Dedifferentiated amniotic fluid mesenchymal stem cell (primary cell): ENCODE measurements at regions not wholly inside any gene's neighbourhood (a gene's known extent, or its start where the extent isn't known, plus 50 kb on each side); places are given as distances from the start of the nearest gene placed in this dataset.
"Not testable (repeated sequence)": the region's sequence is repeated elsewhere in the genome, so short reads cannot be mapped to it uniquely, and the experiment has no call there.

Experiments
- DNase-seq: peaks from one replicate; pipeline ENCODE4 v3.0.0-alpha.2; 2016; ENCODE audit errors: extremely low spot score

GRCh38 chr16:65769055-65769465, 597.4 kb upstream of the CDH5 start:
- DNase-seq: no peak

- DNase-seq: no peak
Measured at GRCh38 chr16:65767125-65767524, 599.4 kb upstream of the CDH5 start.

- no peak for DNase-seq
Measured at GRCh38 chr16:65763640-65764305, 602.7 kb upstream of the CDH5 start.

- DNase-seq: no peak
Measured at GRCh38 chr16:65760874-65761273, 605.6 kb upstream of the CDH5 start.

- no peak for DNase-seq
Measured at GRCh38 chr16:65758620-65759019, 607.9 kb upstream of the CDH5 start.

GRCh38 chr16:65757064-65757463, 609.4 kb upstream of the CDH5 start:
- no peak for DNase-seq

GRCh38 chr16:65756163-65756562, 610.3 kb upstream of the CDH5 start:
- DNase-seq: no peak

GRCh38 chr16:65754820-65755691, 611.4 kb upstream of the CDH5 start:
- DNase-seq: peak; percentile 60

GRCh38 chr16:65752522-65752844, 614.0 kb upstream of the CDH5 start:
- DNase-seq: no peak

GRCh38 chr16:65751622-65752521, 614.6 kb upstream of the CDH5 start:
- DNase-seq: no peak

GRCh38 chr16:65749506-65749905, 617.0 kb upstream of the CDH5 start:
- no peak for DNase-seq

- no peak for DNase-seq
Measured at GRCh38 chr16:65746941-65747340, 619.5 kb upstream of the CDH5 start.

- DNase-seq: no peak
Measured at GRCh38 chr16:65745201-65745708, 621.2 kb upstream of the CDH5 start.

- DNase-seq: no peak
Measured at GRCh38 chr16:65744401-65744800, 622.1 kb upstream of the CDH5 start.

- no peak for DNase-seq
Measured at GRCh38 chr16:65743558-65743957, 621.7 kb upstream of the CDH11 start.

- DNase-seq: no peak
Measured at GRCh38 chr16:65740711-65741110, 618.8 kb upstream of the CDH11 start.

GRCh38 chr16:65739518-65739917, 617.7 kb upstream of the CDH11 start:
- DNase-seq: no peak

- DNase-seq: no peak
Measured at GRCh38 chr16:65737831-65738230, 616.0 kb upstream of the CDH11 start.

- not testable (repeated sequence) for DNase-seq
Measured at GRCh38 chr16:65735615-65736014, 613.8 kb upstream of the CDH11 start.

GRCh38 chr16:65733721-65734120, 611.9 kb upstream of the CDH11 start:
- DNase-seq: no peak

- no peak for DNase-seq
Measured at GRCh38 chr16:65731833-65732232, 610.0 kb upstream of the CDH11 start.

GRCh38 chr16:65728652-65729051, 606.8 kb upstream of the CDH11 start:
- no peak for DNase-seq
